GM12875 (cell line): ENCODE measurements at regions not wholly inside any gene's neighbourhood (a gene's known extent, or its start where the extent isn't known, plus 50 kb on each side); places are given as distances from the start of the nearest gene placed in this dataset.

Experiments
- H3K4me3 ChIP-seq: one replicate; pipeline ENCODE4 v1.5.1; 2011; ENCODE audit warnings: low read depth, low read length, control low read depth
- CTCF ChIP-seq: IDR thresholded peaks from 2 replicates; pipeline ENCODE4 v1.5.1; 2011; ENCODE audit warnings: low read depth, mild to moderate bottlenecking, control low read depth, inconsistent platforms, low read length, moderate library complexity, borderline replicate concordance; ENCODE audit not compliant: insufficient read depth

GRCh38 chr4:64158648-64159326 lies 250.5 kb downstream of the TECRL start:
- TF ChIP-seq CTCF = peak; percentile 63; the same call in 1 of the 2 replicates

GRCh38 chr4:64157397-64157796 lies 251.9 kb downstream of the TECRL start:
- H3K4me3 ChIP-seq = no peak overlapping the region
- TF ChIP-seq CTCF = no peak

More at GRCh38 chr4:64158648-64159326, 250.5 kb downstream of the TECRL start:
- H3K4me3 ChIP-seq = no peak overlapping the region

- no peak for TF ChIP-seq CTCF
- H3K4me3 ChIP-seq = no peak overlapping the region
Measured at GRCh38 chr4:64156253-64156652, 253.0 kb downstream of the TECRL start.

GRCh38 chr4:64146030-64146429 lies 263.2 kb downstream of the TECRL start:
- H3K4me3 ChIP-seq = no peak overlapping the region
- TF ChIP-seq CTCF = no peak

GRCh38 chr4:64144994-64145393 lies 264.3 kb downstream of the TECRL start:
- TF ChIP-seq CTCF = no peak
- no peak overlapping the region for H3K4me3 ChIP-seq

DNA sequence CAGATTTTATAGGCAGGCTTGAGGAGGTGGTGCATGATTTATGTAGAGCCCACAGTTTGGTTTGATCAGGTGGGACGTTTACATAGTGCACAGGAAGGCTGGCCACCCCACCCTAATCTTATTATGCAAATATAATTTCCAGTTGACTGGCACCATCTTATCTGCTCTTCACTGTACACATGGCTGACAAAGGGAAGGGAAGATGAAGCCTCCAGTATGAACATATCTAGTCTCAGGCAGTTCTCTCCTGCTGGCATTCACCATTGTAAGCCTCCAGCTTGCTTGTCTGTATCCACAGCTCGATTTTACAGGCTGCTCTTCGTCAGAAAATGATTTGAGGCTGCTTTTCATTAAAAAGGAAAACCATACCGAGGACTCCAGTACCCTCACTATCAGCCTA lies 278.3 kb downstream of the TECRL start:
- no peak for TF ChIP-seq CTCF
- no peak overlapping the region for H3K4me3 ChIP-seq

- TF ChIP-seq CTCF = no peak
- H3K4me3 ChIP-seq = no peak overlapping the region
Measured at GRCh38 chr4:64125354-64125753, 283.9 kb downstream of the TECRL start.
